CD4-positive, CD25-positive, alpha-beta regulatory T cell (primary cell): ENCODE measurements at regions not wholly inside any gene's neighbourhood (a gene's known extent, or its start where the extent isn't known, plus 50 kb on each side); places are given as distances from the start of the nearest gene placed in this dataset.
"Not testable (repeated sequence)": the region's sequence is repeated elsewhere in the genome, so short reads cannot be mapped to it uniquely, and the experiment has no call there.

Experiments used
- ATAC-seq, 2 donors: fragments of 150-1000 bp; cut with Tn5 transposase; one replicate each; pipeline ENCODE4 v1.10.0; 2021; ENCODE audit warnings: low read depth in 2 of 2, moderate number of reproducible peaks in 2 of 2, moderate library complexity in 1 of 2
- DNase-seq, 3 donors: peaks; one replicate each; pipeline versions ENCODE4 v3.0.0 to v3.0.0-alpha.2; 2012 to 2022; ENCODE audit warnings: mixed read lengths in 1 of 3
- H3K27ac ChIP-seq: one replicate; pipeline ENCODE4 v1.7.0; 2013; ENCODE audit warnings: mild to moderate bottlenecking, low read length; ENCODE audit not compliant: insufficient read depth, poor library complexity, severe bottlenecking
- H3K27me3 ChIP-seq: one replicate; pipeline ENCODE4 v1.7.0; 2013; ENCODE audit warnings: low read length; ENCODE audit not compliant: control insufficient read depth, insufficient read depth
- H3K36me3 ChIP-seq: one replicate; pipeline ENCODE4 v1.7.0; 2013; ENCODE audit warnings: mild to moderate bottlenecking, low read length, moderate library complexity; ENCODE audit not compliant: control insufficient read depth, insufficient read depth
- H3K4me1 ChIP-seq: 2 replicates; pipeline ENCODE4 v1.7.0; 2013; ENCODE audit warnings: mild to moderate bottlenecking, low read length; ENCODE audit not compliant: insufficient read depth, control insufficient read depth, poor library complexity, severe bottlenecking
- H3K4me3 ChIP-seq: one replicate; pipeline ENCODE4 v1.7.0; 2013; ENCODE audit warnings: low read depth, mild to moderate bottlenecking, low read length, moderate library complexity
- H3K9me3 ChIP-seq, 2 experiments: 1 replicate in 1 of 2; 2 replicates in 1 of 2; pipeline ENCODE4 v1.7.0; 2013; ENCODE audit warnings: low read length in 2 of 2, mild to moderate bottlenecking in 1 of 2, moderate library complexity in 1 of 2; ENCODE audit not compliant: control insufficient read depth in 2 of 2
- H3K27ac Mint-ChIP-seq, 3 donors: one replicate each; pipeline ENCODE4 v1.8.0; 2020 to 2022; ENCODE audit warnings: mild to moderate bottlenecking in 3 of 3, mixed read lengths in 3 of 3, moderate library complexity in 2 of 3
- H3K27me3 Mint-ChIP-seq: one replicate; pipeline ENCODE4 v1.8.0; 2022; ENCODE audit warnings: mild to moderate bottlenecking, mixed read lengths
- H3K36me3 Mint-ChIP-seq: one replicate; pipeline ENCODE4 v1.8.0; 2020; ENCODE audit warnings: mixed read lengths
- H3K4me1 Mint-ChIP-seq, 4 donors: one replicate each; pipeline ENCODE4 v1.8.0; 2020 to 2022; ENCODE audit warnings: mixed read lengths in 4 of 4, mild to moderate bottlenecking in 1 of 4
- H3K4me3 Mint-ChIP-seq, 4 donors: one replicate each; pipeline ENCODE4 v1.8.0; 2020 to 2022; ENCODE audit warnings: mild to moderate bottlenecking in 4 of 4, mixed read lengths in 4 of 4, moderate library complexity in 3 of 4
- H3K9me3 Mint-ChIP-seq, 7 donors: one replicate each; pipeline ENCODE4 v1.8.0; 2020 to 2022; ENCODE audit warnings: mixed read lengths in 7 of 7, mild to moderate bottlenecking in 3 of 7, moderate library complexity in 2 of 7

- no peaks in the 10 kb centered on the region for H3K36me3 Mint-ChIP-seq
- H3K4me3 Mint-ChIP-seq, result no peak overlapping the region
- no peaks in the 10 kb centered on the region for H3K4me1 ChIP-seq
- no peak overlapping the region for H3K4me3 ChIP-seq
- H3K9me3 Mint-ChIP-seq, result peaks cover 0 to 20% (median 12%) of the 10 kb centered on the region in 7 donors
- H3K27me3 Mint-ChIP-seq, result no peaks in the 10 kb centered on the region
- no peaks in the 10 kb centered on the region for H3K36me3 ChIP-seq
- no peaks in the 10 kb centered on the region for H3K9me3 ChIP-seq
- DNase-seq, result no peak
- H3K27ac Mint-ChIP-seq, result no peak overlapping the region
- H3K4me1 Mint-ChIP-seq, result no peaks in the 10 kb centered on the region
- no peak overlapping the region for H3K27ac ChIP-seq
- H3K27me3 ChIP-seq, result no peaks in the 10 kb centered on the region
- ATAC-seq, result no peak
These were observed 451.4 kb upstream of the POM121L12 start for GRCh38 chr7:52584041-52584440.

GRCh38 chr7:52573141-52573540 lies 462.3 kb upstream of the POM121L12 start:
- H3K4me1 Mint-ChIP-seq, H3K36me3 ChIP-seq, H3K4me3 Mint-ChIP-seq, H3K4me1 ChIP-seq, H3K36me3 Mint-ChIP-seq, H3K4me3 ChIP-seq, H3K27ac ChIP-seq, ATAC-seq, H3K27ac Mint-ChIP-seq, H3K27me3 ChIP-seq, H3K27me3 Mint-ChIP-seq, DNase-seq, H3K9me3 ChIP-seq: not testable (repeated sequence)
- peaks cover 0 to 18% (median 2%) of the 10 kb centered on the region in 7 donors for H3K9me3 Mint-ChIP-seq

- Mint-ChIP-seq H3K4me1 (peaks cover 0 to 2% (median under 1%) of the 10 kb centered on the region in 4 donors), H3K27ac (peak overlapping the region in 1 of 3 donors; percentile 89), H3K27me3 (no peaks in the 10 kb centered on the region), H3K36me3 (no peaks in the 10 kb centered on the region), H3K9me3 (peaks cover 0 to 21% (median 3%) of the 10 kb centered on the region in 7 donors), H3K4me3 (no peak overlapping the region)
- no peak for DNase-seq
- no peak overlapping the region for H3K27ac ChIP-seq
- no peak for ATAC-seq
- no peak overlapping the region for H3K4me3 ChIP-seq
- H3K9me3 ChIP-seq, result peaks cover 0 to 9% of the 10 kb centered on the region in 2 experiments
- no peaks in the 10 kb centered on the region for H3K27me3 ChIP-seq
- H3K4me1 ChIP-seq, result no peaks in the 10 kb centered on the region
- H3K36me3 ChIP-seq, result no peaks in the 10 kb centered on the region
These were observed 464.4 kb upstream of the POM121L12 start for GRCh38 chr7:52571026-52571425.

GRCh38 chr7:52569151-52569550 lies 466.3 kb upstream of the POM121L12 start:
- Mint-ChIP-seq H3K9me3 (peaks cover 0 to 24% (median 5%) of the 10 kb centered on the region in 7 donors), H3K27ac (no peak overlapping the region), H3K36me3 (no peaks in the 10 kb centered on the region), H3K27me3 (no peaks in the 10 kb centered on the region), H3K4me1 (peaks cover 0 to 4% (median under 1%) of the 10 kb centered on the region in 4 donors), H3K4me3 (no peak overlapping the region)
- H3K27me3 ChIP-seq, result no peaks in the 10 kb centered on the region
- H3K36me3 ChIP-seq, result no peaks in the 10 kb centered on the region
- H3K9me3 ChIP-seq, result peaks cover 0 to 9% of the 10 kb centered on the region in 2 experiments
- H3K4me3 ChIP-seq, result no peak overlapping the region
- no peak for DNase-seq
- ATAC-seq, result no peak
- H3K27ac ChIP-seq, result no peak overlapping the region
- H3K4me1 ChIP-seq, result no peaks in the 10 kb centered on the region

GRCh38 chr7:52565974-52566373 lies 469.5 kb upstream of the POM121L12 start:
- Mint-ChIP-seq H3K36me3 (no peaks in the 10 kb centered on the region), H3K27ac (no peak overlapping the region), H3K27me3 (no peaks in the 10 kb centered on the region), H3K4me3 (no peak overlapping the region), H3K4me1 (peaks cover 0 to 4% (median under 1%) of the 10 kb centered on the region in 4 donors), H3K9me3 (peaks cover 2 to 28% (median 15%) of the 10 kb centered on the region in 7 donors)
- Histone ChIP-seq H3K4me1 (no peaks in the 10 kb centered on the region), H3K36me3 (no peaks in the 10 kb centered on the region), H3K27ac (no peak overlapping the region), H3K27me3 (no peaks in the 10 kb centered on the region), H3K9me3 (peaks cover 0 to 7% of the 10 kb centered on the region in 2 experiments), H3K4me3 (no peak overlapping the region)
- ATAC-seq (no peak), DNase-seq (no peak)

- no peaks in the 10 kb centered on the region for H3K36me3 Mint-ChIP-seq
- H3K27ac Mint-ChIP-seq, result no peak overlapping the region
- Histone ChIP-seq H3K36me3 (no peaks in the 10 kb centered on the region), H3K4me1 (no peaks in the 10 kb centered on the region), H3K4me3 (no peak overlapping the region), H3K9me3 (peaks cover 4 to 5% of the 10 kb centered on the region in 2 experiments), H3K27ac (no peak overlapping the region), H3K27me3 (no peaks in the 10 kb centered on the region)
- DNase-seq (no peak), ATAC-seq (no peak)
- no peak overlapping the region for H3K4me3 Mint-ChIP-seq
- H3K4me1 Mint-ChIP-seq, result no peaks in the 10 kb centered on the region
- peaks cover 0 to 23% (median 6%) of the 10 kb centered on the region in 7 donors for H3K9me3 Mint-ChIP-seq
- H3K27me3 Mint-ChIP-seq, result no peaks in the 10 kb centered on the region
These were observed 479.6 kb upstream of the POM121L12 start for GRCh38 chr7:52555805-52556204.

GRCh38 chr7:52547308-52547910 lies 488.0 kb upstream of the POM121L12 start:
- peaks cover 2 to 18% (median 12%) of the 10 kb centered on the region in 7 donors for H3K9me3 Mint-ChIP-seq
- H3K27me3 ChIP-seq, result no peaks in the 10 kb centered on the region
- no peak for ATAC-seq
- DNase-seq, result no peak
- no peaks in the 10 kb centered on the region for H3K27me3 Mint-ChIP-seq
- no peak overlapping the region for H3K27ac ChIP-seq
- H3K9me3 ChIP-seq, result peaks cover 0 to 7% of the 10 kb centered on the region in 2 experiments
- no peaks in the 10 kb centered on the region for H3K4me1 Mint-ChIP-seq
- no peaks in the 10 kb centered on the region for H3K36me3 ChIP-seq
- no peak overlapping the region for H3K4me3 Mint-ChIP-seq
- no peaks in the 10 kb centered on the region for H3K36me3 Mint-ChIP-seq
- no peak overlapping the region for H3K27ac Mint-ChIP-seq
- H3K4me3 ChIP-seq, result no peak overlapping the region
- no peaks in the 10 kb centered on the region for H3K4me1 ChIP-seq

GRCh38 chr7:52541198-52541765 lies 494.2 kb upstream of the POM121L12 start:
- DNase-seq, H3K4me3 ChIP-seq, H3K4me3 Mint-ChIP-seq, H3K36me3 Mint-ChIP-seq, H3K27ac Mint-ChIP-seq, ATAC-seq, H3K27me3 Mint-ChIP-seq, H3K36me3 ChIP-seq, H3K9me3 ChIP-seq, H3K27me3 ChIP-seq, H3K27ac ChIP-seq, H3K4me1 ChIP-seq, H3K4me1 Mint-ChIP-seq: not testable (repeated sequence)
- H3K9me3 Mint-ChIP-seq, result peaks cover 6 to 40% (median 14%) of the 10 kb centered on the region in 7 donors
